Rectal smooth muscle tissue (tissue), 1 donor: ENCODE measurements at regions not wholly inside any gene's neighbourhood (a gene's known extent, or its start where the extent isn't known, plus 50 kb on each side); places are given as distances from the start of the nearest gene placed in this dataset.

ENCODE experiments used
- H3K27ac ChIP-seq: one replicate; pipeline ENCODE4 v1.7.0; 2013; ENCODE audit warnings: low read depth, low read length, inconsistent platforms
- H3K27me3 ChIP-seq: one replicate; pipeline ENCODE4 v1.7.0; 2013; ENCODE audit warnings: low read length; ENCODE audit not compliant: control insufficient read depth, insufficient read depth
- H3K36me3 ChIP-seq: one replicate; pipeline ENCODE4 v1.7.0; 2013; ENCODE audit warnings: low read length; ENCODE audit not compliant: control insufficient read depth, insufficient read depth
- H3K4me1 ChIP-seq: one replicate; pipeline ENCODE4 v1.7.0; 2013; ENCODE audit warnings: low read length; ENCODE audit not compliant: control insufficient read depth, insufficient read depth
- H3K4me3 ChIP-seq: one replicate; pipeline ENCODE4 v1.7.0; 2013; ENCODE audit warnings: low read length
- H3K9ac ChIP-seq: one replicate; pipeline ENCODE4 v1.7.0; 2013; ENCODE audit warnings: low read length

GRCh38 chr2:107625982-107626381, 200.7 kb upstream of the RGPD4 start:
- no peaks in the 10 kb centered on the region for H3K36me3 ChIP-seq
- H3K27ac ChIP-seq, result no peak overlapping the region
- no peak overlapping the region for H3K4me3 ChIP-seq
- no peaks in the 10 kb centered on the region for H3K27me3 ChIP-seq
- no peaks in the 10 kb centered on the region for H3K4me1 ChIP-seq
- H3K9ac ChIP-seq, result no peak overlapping the region

DNA sequence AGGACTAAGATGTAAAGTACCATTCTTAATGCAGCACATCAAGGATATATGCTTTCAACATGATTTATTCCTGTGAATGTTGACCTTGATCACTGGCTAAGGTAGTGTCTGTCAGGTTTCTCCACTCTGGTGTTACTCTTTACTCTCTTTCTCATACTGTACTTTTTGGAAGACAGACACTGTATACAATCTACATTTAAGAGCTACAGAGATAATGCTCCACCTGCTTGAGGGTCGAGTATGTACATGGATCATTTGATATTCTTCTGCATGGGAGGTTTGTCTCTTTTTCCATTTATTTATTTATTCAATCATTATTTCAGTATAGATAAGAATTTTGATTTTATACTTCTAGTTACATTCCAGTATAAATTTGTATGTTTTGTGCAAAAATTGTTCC, 199.5 kb upstream of the RGPD4 start:
- Histone ChIP-seq H3K36me3 (no peaks in the 10 kb centered on the region), H3K9ac (no peak overlapping the region), H3K27me3 (no peaks in the 10 kb centered on the region), H3K4me3 (no peak overlapping the region), H3K27ac (no peak overlapping the region), H3K4me1 (no peaks in the 10 kb centered on the region)

- Histone ChIP-seq H3K9ac (no peak overlapping the region), H3K27ac (no peak overlapping the region), H3K4me3 (no peak overlapping the region), H3K36me3 (no peaks in the 10 kb centered on the region), H3K4me1 (no peaks in the 10 kb centered on the region), H3K27me3 (no peaks in the 10 kb centered on the region)
Observed at GRCh38 chr2:107627926-107628325, 198.8 kb upstream of the RGPD4 start.

DNA sequence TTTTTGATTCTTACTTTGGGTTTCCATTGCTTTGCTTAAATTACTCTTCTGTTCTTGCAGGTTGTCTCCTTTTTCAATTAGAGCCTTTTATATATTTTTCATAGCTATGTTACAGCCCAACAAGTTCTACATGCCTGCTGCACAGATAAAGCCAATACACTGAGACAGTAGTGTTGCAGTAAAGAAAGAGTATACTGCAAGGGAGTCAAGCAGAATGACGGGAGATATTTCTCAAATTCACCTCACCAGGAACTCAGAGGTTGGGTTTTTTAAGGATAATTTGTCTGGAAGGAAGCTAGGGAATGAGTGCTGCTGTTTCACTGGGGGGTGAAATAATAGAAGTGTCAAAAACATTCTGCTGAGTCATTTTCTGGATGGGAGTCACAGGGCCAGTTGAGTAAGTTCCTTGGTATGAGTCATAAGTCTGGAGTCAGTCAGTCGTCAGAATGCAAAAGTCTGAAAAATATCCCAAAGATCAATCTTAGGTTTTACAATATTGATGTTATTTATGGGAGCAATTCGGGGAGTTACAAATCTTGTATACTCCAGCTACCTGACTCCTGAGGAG, 193.0 kb upstream of the RGPD4 start:
- Histone ChIP-seq H3K4me1 (no peaks in the 10 kb centered on the region), H3K36me3 (no peaks in the 10 kb centered on the region), H3K4me3 (no peak overlapping the region), H3K27me3 (no peaks in the 10 kb centered on the region), H3K9ac (no peak overlapping the region), H3K27ac (no peak overlapping the region)

DNA sequence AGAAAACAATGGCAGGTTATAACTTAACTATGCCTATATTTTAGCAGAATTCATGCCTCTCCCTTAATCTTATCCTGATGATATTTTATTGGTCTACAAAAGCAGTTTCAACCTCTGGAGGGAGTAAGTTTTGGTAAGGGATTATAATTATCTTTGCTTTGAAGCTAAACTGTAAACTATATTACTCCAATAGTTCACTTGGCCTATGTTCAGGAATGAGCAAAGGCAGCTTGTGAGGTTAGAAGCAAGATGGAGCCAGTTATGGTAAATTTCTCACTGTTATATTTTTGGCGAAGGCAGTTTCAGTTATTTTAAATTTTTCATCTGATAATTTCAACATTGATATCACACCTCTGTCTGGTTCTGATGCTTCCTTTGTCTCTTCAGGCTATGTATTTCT, 192.5 kb upstream of the RGPD4 start:
- no peaks in the 10 kb centered on the region for H3K4me1 ChIP-seq
- no peak overlapping the region for H3K27ac ChIP-seq
- H3K36me3 ChIP-seq, result no peaks in the 10 kb centered on the region
- H3K4me3 ChIP-seq, result no peak overlapping the region
- no peak overlapping the region for H3K9ac ChIP-seq
- no peaks in the 10 kb centered on the region for H3K27me3 ChIP-seq

DNA sequence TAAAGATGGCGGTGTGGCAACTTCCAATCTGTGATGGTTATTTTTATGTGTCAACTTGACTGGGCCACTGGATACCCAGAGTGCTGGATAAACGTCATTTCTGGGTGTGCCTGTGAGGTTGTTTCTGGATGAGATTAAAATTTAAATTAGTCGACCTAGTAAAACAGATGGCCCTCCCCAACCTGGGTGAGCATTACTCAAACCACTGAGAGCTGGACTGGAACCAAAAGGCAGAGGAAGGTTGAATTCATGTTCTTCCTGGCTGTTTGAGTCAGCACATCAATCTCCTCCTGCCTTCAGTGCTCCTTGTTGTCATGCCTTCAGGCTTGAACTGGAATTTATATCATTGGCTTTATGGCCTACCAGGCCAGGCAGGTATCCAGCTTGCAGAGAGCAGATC, 190.8 kb upstream of the RGPD4 start:
- no peak overlapping the region for H3K9ac ChIP-seq
- H3K27ac ChIP-seq, result no peak overlapping the region
- no peaks in the 10 kb centered on the region for H3K4me1 ChIP-seq
- H3K36me3 ChIP-seq, result no peaks in the 10 kb centered on the region
- H3K27me3 ChIP-seq, result no peaks in the 10 kb centered on the region
- no peak overlapping the region for H3K4me3 ChIP-seq

GRCh38 chr2:107645586-107645985, 181.1 kb upstream of the RGPD4 start:
- H3K27ac ChIP-seq, result no peak overlapping the region
- no peaks in the 10 kb centered on the region for H3K27me3 ChIP-seq
- H3K4me3 ChIP-seq, result no peak overlapping the region
- no peak overlapping the region for H3K9ac ChIP-seq
- H3K4me1 ChIP-seq, result no peaks in the 10 kb centered on the region
- H3K36me3 ChIP-seq, result no peaks in the 10 kb centered on the region

DNA sequence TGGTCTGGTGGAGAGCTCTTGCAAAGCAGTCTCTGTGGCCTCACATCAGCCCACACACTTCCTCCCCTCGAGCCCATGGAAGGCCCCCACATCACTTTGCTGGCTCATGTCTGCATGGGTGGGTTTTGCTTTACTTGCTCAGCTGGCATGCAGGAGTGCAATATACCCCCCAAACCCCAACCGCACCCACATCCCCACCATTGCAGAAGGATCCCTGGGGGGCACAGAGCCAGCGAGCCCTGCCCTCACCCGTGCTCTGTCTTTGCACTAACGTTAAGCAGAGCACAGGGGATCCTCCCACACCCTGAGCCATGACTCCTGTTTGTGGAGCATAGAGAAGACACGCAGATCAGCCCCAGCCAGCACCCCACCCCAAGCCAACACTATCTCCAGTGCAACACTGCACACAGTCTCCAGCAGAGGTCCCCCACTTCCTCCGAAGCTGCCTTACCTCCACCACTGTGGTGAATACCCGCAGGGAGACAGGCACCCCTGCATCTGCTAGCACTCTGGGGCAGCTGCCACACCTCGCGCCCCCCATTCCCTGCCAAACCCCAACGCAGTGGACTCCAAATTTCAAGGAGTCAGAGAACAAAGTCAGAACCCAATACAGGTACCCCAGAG, 177.8 kb upstream of the RGPD4 start:
- no peak overlapping the region for H3K9ac ChIP-seq
- H3K36me3 ChIP-seq, result no peaks in the 10 kb centered on the region
- H3K27me3 ChIP-seq, result no peaks in the 10 kb centered on the region
- H3K27ac ChIP-seq, result no peak overlapping the region
- no peaks in the 10 kb centered on the region for H3K4me1 ChIP-seq
- no peak overlapping the region for H3K4me3 ChIP-seq

GRCh38 chr2:107657049-107657448, 169.6 kb upstream of the RGPD4 start:
- no peaks in the 10 kb centered on the region for H3K27me3 ChIP-seq
- H3K36me3 ChIP-seq, result no peaks in the 10 kb centered on the region
- H3K9ac ChIP-seq, result no peak overlapping the region
- no peak overlapping the region for H3K4me3 ChIP-seq
- H3K4me1 ChIP-seq, result no peaks in the 10 kb centered on the region
- no peak overlapping the region for H3K27ac ChIP-seq

GRCh38 chr2:107663632-107664031, 163.1 kb upstream of the RGPD4 start:
- H3K4me1 ChIP-seq, result no peaks in the 10 kb centered on the region
- no peaks in the 10 kb centered on the region for H3K36me3 ChIP-seq
- H3K27ac ChIP-seq, result no peak overlapping the region
- no peak overlapping the region for H3K4me3 ChIP-seq
- no peaks in the 10 kb centered on the region for H3K27me3 ChIP-seq
- H3K9ac ChIP-seq, result no peak overlapping the region

- Histone ChIP-seq H3K36me3 (no peaks in the 10 kb centered on the region), H3K4me3 (no peak overlapping the region), H3K4me1 (no peaks in the 10 kb centered on the region), H3K27ac (no peak overlapping the region), H3K27me3 (no peaks in the 10 kb centered on the region), H3K9ac (no peak overlapping the region)
Observed at GRCh38 chr2:107669335-107669734, 157.4 kb upstream of the RGPD4 start.

DNA sequence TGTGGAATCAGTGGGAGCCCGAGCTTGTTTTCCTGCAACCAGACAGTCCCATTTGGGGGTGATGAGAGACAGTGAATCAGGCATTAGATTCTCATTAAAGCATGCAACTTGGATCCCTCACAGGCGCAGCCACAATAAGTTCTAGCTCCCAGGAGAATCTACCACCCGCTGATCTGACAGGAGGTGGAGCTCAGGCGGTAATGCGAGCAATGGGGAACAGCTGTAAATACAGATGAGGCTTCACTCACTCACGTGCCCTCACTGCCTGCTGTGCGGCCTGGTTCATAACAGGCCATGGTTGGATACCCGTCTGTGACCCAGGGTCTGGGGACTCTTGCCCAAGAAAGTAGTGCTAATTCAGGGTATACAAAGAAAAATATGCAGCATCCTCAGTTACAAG, 144.8 kb upstream of the RGPD4 start:
- Histone ChIP-seq H3K36me3 (no peaks in the 10 kb centered on the region), H3K27me3 (no peaks in the 10 kb centered on the region), H3K4me1 (no peaks in the 10 kb centered on the region), H3K27ac (no peak overlapping the region), H3K9ac (no peak overlapping the region), H3K4me3 (no peak overlapping the region)

GRCh38 chr2:107684421-107684820, 142.3 kb upstream of the RGPD4 start:
- H3K36me3 ChIP-seq, result no peaks in the 10 kb centered on the region
- H3K27ac ChIP-seq, result no peak overlapping the region
- H3K9ac ChIP-seq, result no peak overlapping the region
- H3K27me3 ChIP-seq, result no peaks in the 10 kb centered on the region
- H3K4me1 ChIP-seq, result no peaks in the 10 kb centered on the region
- H3K4me3 ChIP-seq, result no peak overlapping the region
